H9 (cell line): ENCODE measurements at regions not wholly inside any gene's neighbourhood (a gene's known extent, or its start where the extent isn't known, plus 50 kb on each side); places are given as distances from the start of the nearest gene placed in this dataset.

Experiments
- DNase-seq: peaks from one replicate; pipeline ENCODE4 v3.0.0-alpha.2; 2017
- H2AFZ ChIP-seq: one replicate; pipeline ENCODE4 v1.6.1; 2013; ENCODE audit warnings: mild to moderate bottlenecking, low read length, control low read depth, moderate library complexity
- H2AK5ac ChIP-seq: 2 replicates; pipeline ENCODE4 v1.6.1; 2013; ENCODE audit warnings: low read length, control low read depth, mixed read lengths; ENCODE audit not compliant: insufficient read length
- H2BK120ac ChIP-seq: one replicate; pipeline ENCODE4 v1.6.1; 2013; ENCODE audit warnings: low read depth, mild to moderate bottlenecking, low read length, control low read depth, inconsistent platforms; ENCODE audit not compliant: poor library complexity, severe bottlenecking
- H2BK12ac ChIP-seq: 2 replicates; pipeline ENCODE4 v1.6.1; 2013; ENCODE audit warnings: low read length, control low read depth, mixed read lengths, low read depth; ENCODE audit not compliant: insufficient read length
- H2BK15ac ChIP-seq: 2 replicates; pipeline ENCODE4 v1.6.1; 2013; ENCODE audit warnings: low read depth, low read length, control low read depth
- H2BK20ac ChIP-seq: one replicate; pipeline ENCODE4 v1.6.1; 2013; ENCODE audit warnings: low read depth, mild to moderate bottlenecking, low read length, control low read depth, inconsistent platforms; ENCODE audit not compliant: poor library complexity, severe bottlenecking
- H2BK5ac ChIP-seq: 2 replicates; pipeline ENCODE4 v1.6.1; 2013; ENCODE audit warnings: low read length, control low read depth, mixed read lengths; ENCODE audit not compliant: insufficient read length
- H3K14ac ChIP-seq: 2 replicates; pipeline ENCODE4 v1.6.1; 2013; ENCODE audit warnings: low read length, control low read depth; ENCODE audit not compliant: insufficient read depth
- H3K18ac ChIP-seq: 2 replicates; pipeline ENCODE4 v1.6.1; 2013; ENCODE audit warnings: low read depth, mild to moderate bottlenecking, mixed read lengths, low read length, control low read depth; ENCODE audit not compliant: insufficient read length
- H3K23ac ChIP-seq: 2 replicates; pipeline ENCODE4 v1.6.1; 2013; ENCODE audit warnings: low read length, control low read depth, mixed read lengths, low read depth; ENCODE audit not compliant: insufficient read length
- H3K23me2 ChIP-seq: 2 replicates; pipeline ENCODE4 v1.6.1; 2013; ENCODE audit warnings: low read depth, mild to moderate bottlenecking, mixed read lengths, low read length, control low read depth; ENCODE audit not compliant: insufficient read length, poor library complexity, severe bottlenecking
- H3K27ac ChIP-seq: 2 replicates; pipeline ENCODE4 v1.5.1; 2013; ENCODE audit warnings: low read length, control low read depth, mixed read lengths, low read depth; ENCODE audit not compliant: insufficient read length
- H3K27me3 ChIP-seq: 2 replicates; pipeline ENCODE4 v1.6.1; 2013; ENCODE audit warnings: low read length, control low read depth, inconsistent platforms; ENCODE audit not compliant: insufficient read depth
- H3K4ac ChIP-seq: 2 replicates; pipeline ENCODE4 v1.6.1; 2013; ENCODE audit warnings: low read depth, mild to moderate bottlenecking, control low read depth, inconsistent platforms, low read length, moderate library complexity
- H3K4me1 ChIP-seq: 2 replicates; pipeline ENCODE4 v1.6.1; 2013; ENCODE audit warnings: low read length, control low read depth, inconsistent platforms; ENCODE audit not compliant: insufficient read depth
- H3K4me2 ChIP-seq: 2 replicates; pipeline ENCODE4 v1.6.1; 2013; ENCODE audit warnings: low read length, control low read depth, mixed read lengths; ENCODE audit not compliant: insufficient read length, insufficient read depth
- H3K56ac ChIP-seq: 2 replicates; pipeline ENCODE4 v1.6.1; 2013; ENCODE audit warnings: low read depth, mild to moderate bottlenecking, mixed read lengths, low read length, control low read depth; ENCODE audit not compliant: insufficient read length
- H3K79me1 ChIP-seq: 2 replicates; pipeline ENCODE4 v1.6.1; 2013; ENCODE audit warnings: low read depth, mild to moderate bottlenecking, moderate library complexity, low read length, control low read depth, inconsistent platforms; ENCODE audit not compliant: insufficient read depth, poor library complexity, severe bottlenecking
- H3K79me2 ChIP-seq: 2 replicates; pipeline ENCODE4 v1.6.1; 2013; ENCODE audit warnings: low read length, control low read depth, inconsistent platforms; ENCODE audit not compliant: insufficient read depth
- H3K9ac ChIP-seq: 2 replicates; pipeline ENCODE4 v1.6.1; 2013; ENCODE audit warnings: low read length, control low read depth, mixed read lengths; ENCODE audit not compliant: insufficient read length; ENCODE audit errors: extremely low read depth
- H3K9me3 ChIP-seq: one replicate; pipeline ENCODE4 v1.6.1; 2013; ENCODE audit warnings: low read depth, low read length, inconsistent platforms; ENCODE audit not compliant: control insufficient read depth
- H3T11ph ChIP-seq: one replicate; pipeline ENCODE4 v1.6.1; 2013; ENCODE audit warnings: mild to moderate bottlenecking, low read length, control low read depth, inconsistent platforms
- H4K20me1 ChIP-seq: one replicate; pipeline ENCODE4 v1.6.1; 2013; ENCODE audit not compliant: control insufficient read depth, insufficient read length, insufficient read depth
- H4K5ac ChIP-seq: 2 replicates; pipeline ENCODE4 v1.6.1; 2013; ENCODE audit warnings: low read depth, mild to moderate bottlenecking, mixed read lengths, low read length, control low read depth; ENCODE audit not compliant: insufficient read length
- H4K8ac ChIP-seq: replicated peaks from 2 replicates; pipeline ENCODE4 v1.6.1; 2013; ENCODE audit warnings: low read length, control low read depth, mixed read lengths, low read depth; ENCODE audit not compliant: insufficient read length
- H4K91ac ChIP-seq: 2 replicates; pipeline ENCODE4 v1.6.1; 2013; ENCODE audit warnings: low read depth, mild to moderate bottlenecking, moderate library complexity, mixed read lengths, low read length, control low read depth; ENCODE audit not compliant: insufficient read length
- H3K27ac Mint-ChIP-seq, 3 experiments: 2 replicates in 2 of 3; 3 replicates in 1 of 3; pipeline ENCODE4 v1.8.0; 2020 to 2021; ENCODE audit warnings: mixed read lengths in 3 of 3, mild to moderate bottlenecking in 1 of 3, moderate library complexity in 1 of 3
- H3K27me3 Mint-ChIP-seq: 2 replicates; pipeline ENCODE4 v1.8.0; 2021; ENCODE audit warnings: low read depth, mild to moderate bottlenecking, moderate library complexity, mixed read lengths
- H3K36me3 Mint-ChIP-seq, 3 experiments: 2 replicates in 2 of 3; 3 replicates in 1 of 3; pipeline ENCODE4 v1.8.0; 2020 to 2021; ENCODE audit warnings: low read depth in 3 of 3, mixed read lengths in 3 of 3; ENCODE audit not compliant: insufficient read depth in 1 of 3
- H3K4me1 Mint-ChIP-seq, 2 experiments: 2 replicates each; pipeline ENCODE4 v1.8.0; 2020; ENCODE audit warnings: mixed read lengths in 2 of 2
- H3K4me3 Mint-ChIP-seq, 2 experiments: 2 replicates in 1 of 2; 3 replicates in 1 of 2; pipeline ENCODE4 v1.8.0; 2020 to 2021; ENCODE audit warnings: mild to moderate bottlenecking in 2 of 2, mixed read lengths in 2 of 2, moderate library complexity in 1 of 2
- H3K9me3 Mint-ChIP-seq, 2 experiments: 2 replicates in 1 of 2; 3 replicates in 1 of 2; pipeline ENCODE4 v1.8.0; 2020; ENCODE audit warnings: mild to moderate bottlenecking in 2 of 2, mixed read lengths in 2 of 2, moderate library complexity in 1 of 2
- WGBS: extraction: QIAGEN DNeasy Blood & Tissue Kit; methylation state at CpG from one replicate; pipeline ENCODE4 v1.1.7; 2013; ENCODE audit warnings: missing lambda C conversion rate, low lambda C conversion rate, mixed read lengths; ENCODE audit not compliant: insufficient read length; ENCODE audit errors: extremely low coverage; 5-methylcytosine and 5-hydroxymethylcytosine counted together
- TF ChIP-seq, protein P1 (sequence below): fragments of 200-600 bp; sonication (generic); conservative IDR thresholded peaks from 3 replicates; pipeline ENCODE4 v1.8.0; 2021; ENCODE audit warnings: antibody characterized with exemption, mild to moderate bottlenecking

DNA sequence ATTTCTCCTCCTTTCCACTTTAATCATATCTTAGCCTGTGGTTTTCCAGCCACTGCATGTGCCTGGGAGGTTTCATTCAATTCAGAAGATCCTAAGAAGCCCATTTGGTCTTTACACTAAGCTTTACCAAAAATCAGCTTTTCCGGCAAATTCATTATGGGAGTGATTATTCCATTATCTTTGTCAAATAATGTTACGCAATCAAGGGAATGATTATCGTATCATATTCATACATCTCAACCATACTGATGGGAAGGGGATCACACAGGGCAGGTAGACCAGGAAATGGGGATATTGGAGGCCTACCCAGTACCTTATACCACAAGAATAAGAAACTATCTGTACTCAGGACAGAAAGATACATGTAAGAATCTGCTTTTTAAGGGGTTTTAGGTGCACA lies 440.5 kb downstream of the GPATCH2 start:
- Histone ChIP-seq H4K8ac (no peak overlapping the region), H3K23ac (no peak overlapping the region), H3K4me1 (no peaks in the 10 kb centered on the region), H2BK20ac (no peak overlapping the region), H3K27ac (no peak overlapping the region), H3K18ac (no peak overlapping the region), H3K79me2 (no peaks in the 10 kb centered on the region), H3K14ac (no peak overlapping the region), H3K27me3 (no peaks in the 10 kb centered on the region), H2AFZ (no peak overlapping the region), H3K79me1 (no peaks in the 10 kb centered on the region), H3K9me3 (no peaks in the 10 kb centered on the region), H3K9ac (no peak overlapping the region), H2AK5ac (no peak overlapping the region), H3K4ac (no peak overlapping the region), H3K4me2 (no peak overlapping the region), H2BK120ac (no peak overlapping the region), H3K23me2 (no peaks in the 10 kb centered on the region), H3T11ph (no peak overlapping the region), H4K5ac (no peak overlapping the region), H3K56ac (no peak overlapping the region), H2BK5ac (no peak overlapping the region), H2BK12ac (no peak overlapping the region), H2BK15ac (no peak overlapping the region), H4K91ac (no peak overlapping the region), H4K20me1 (no peaks in the 10 kb centered on the region)
- Mint-ChIP-seq H3K4me3 (no peak overlapping the region), H3K9me3 (peaks cover 4 to 10% of the 10 kb centered on the region in 2 experiments), H3K4me1 (no peaks in the 10 kb centered on the region), H3K27ac (no peak overlapping the region), H3K36me3 (peaks cover 0 to 6% (median 4%) of the 10 kb centered on the region in 3 experiments; a peak in 5 of 7 replicates), H3K27me3 (no peaks in the 10 kb centered on the region)
- DNase-seq = no peak
- WGBS = no CpG with 5 or more reads among the region's 3 CpGs
- TF ChIP-seq, protein P1, sequence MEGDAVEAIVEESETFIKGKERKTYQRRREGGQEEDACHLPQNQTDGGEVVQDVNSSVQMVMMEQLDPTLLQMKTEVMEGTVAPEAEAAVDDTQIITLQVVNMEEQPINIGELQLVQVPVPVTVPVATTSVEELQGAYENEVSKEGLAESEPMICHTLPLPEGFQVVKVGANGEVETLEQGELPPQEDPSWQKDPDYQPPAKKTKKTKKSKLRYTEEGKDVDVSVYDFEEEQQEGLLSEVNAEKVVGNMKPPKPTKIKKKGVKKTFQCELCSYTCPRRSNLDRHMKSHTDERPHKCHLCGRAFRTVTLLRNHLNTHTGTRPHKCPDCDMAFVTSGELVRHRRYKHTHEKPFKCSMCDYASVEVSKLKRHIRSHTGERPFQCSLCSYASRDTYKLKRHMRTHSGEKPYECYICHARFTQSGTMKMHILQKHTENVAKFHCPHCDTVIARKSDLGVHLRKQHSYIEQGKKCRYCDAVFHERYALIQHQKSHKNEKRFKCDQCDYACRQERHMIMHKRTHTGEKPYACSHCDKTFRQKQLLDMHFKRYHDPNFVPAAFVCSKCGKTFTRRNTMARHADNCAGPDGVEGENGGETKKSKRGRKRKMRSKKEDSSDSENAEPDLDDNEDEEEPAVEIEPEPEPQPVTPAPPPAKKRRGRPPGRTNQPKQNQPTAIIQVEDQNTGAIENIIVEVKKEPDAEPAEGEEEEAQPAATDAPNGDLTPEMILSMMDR = no peak
